Calu3 (cell line): ENCODE measurements at regions not wholly inside any gene's neighbourhood (a gene's known extent, or its start where the extent isn't known, plus 50 kb on each side); places are given as distances from the start of the nearest gene placed in this dataset.

Source experiments
- BruUV-seq: library from RNA; stranded (reverse); fragments of 400-500 nt; replicated peaks from 2 replicates; lab custom pipeline; 2021; lab: Mats Ljungman, UMichigan
- CTCF ChIA-PET: fragments of 300-600 bp; sonication (Branson Sonifier 250); formaldehyde crosslinking; loops from one replicate; lab custom pipeline; 2022; ENCODE audit warnings: antibody characterized with exemption; lab: Charles Lee
- DNase-seq: peaks from one replicate; pipeline ENCODE4 v3.0.0; 2022
- H3K27ac Mint-ChIP-seq: one replicate; pipeline ENCODE4 v1.8.0; 2022; ENCODE audit warnings: mixed read lengths; ENCODE audit not compliant: unreplicated experiment
- H3K27me3 Mint-ChIP-seq: one replicate; pipeline ENCODE4 v1.8.0; 2022; ENCODE audit warnings: mixed read lengths; ENCODE audit not compliant: unreplicated experiment
- H3K36me3 Mint-ChIP-seq: one replicate; pipeline ENCODE4 v1.8.0; 2022; ENCODE audit warnings: mild to moderate bottlenecking, moderate library complexity, mixed read lengths; ENCODE audit not compliant: insufficient read depth, unreplicated experiment
- H3K4me1 Mint-ChIP-seq: one replicate; pipeline ENCODE4 v1.8.0; 2022; ENCODE audit warnings: mild to moderate bottlenecking, low read depth, mixed read lengths; ENCODE audit not compliant: unreplicated experiment
- H3K4me3 Mint-ChIP-seq: one replicate; pipeline ENCODE4 v1.8.0; 2022; ENCODE audit warnings: mild to moderate bottlenecking, low read depth, moderate library complexity, mixed read lengths; ENCODE audit not compliant: unreplicated experiment
- H3K9me3 Mint-ChIP-seq: one replicate; pipeline ENCODE4 v1.8.0; 2022; ENCODE audit warnings: low read depth, mixed read lengths; ENCODE audit not compliant: unreplicated experiment
- intact Hi-C: fragments of 100-400 bp; cut with micrococcal nuclease; formaldehyde crosslinking; loops from one replicate; pipeline ENCODE4 v1.10.0; 2022; ENCODE audit not compliant: unreplicated experiment
- TF ChIP-seq, protein P1 (sequence below): fragments of 200-600 bp; IDR thresholded peaks from one replicate; pipeline ENCODE4 v1.8.0; 2022; ENCODE audit warnings: antibody characterized with exemption; ENCODE audit not compliant: unreplicated experiment

GRCh38 chr5:164672931-164673694 is 1167.7 kb downstream of the MAT2B start:
- H3K36me3 Mint-ChIP-seq = no peaks in the 10 kb centered on the region
- no peaks in the 10 kb centered on the region for H3K4me1 Mint-ChIP-seq
- CTCF ChIA-PET = interaction anchor here (0.6 to 1.0 kb wide), 2 partner anchors 9 to 665 kb away, joined by 3 read pairs; no protein-coding TSS in a partner anchor
- intact Hi-C loops = loop anchor here (5.0 to 10.0 kb wide), 3 partner anchors 168 to 1111 kb away; no protein-coding TSS in a partner anchor
- BruUV-seq = no TSS peak
- H3K9me3 Mint-ChIP-seq = peaks cover 8% of the 10 kb centered on the region
- no peak overlapping the region for H3K27ac Mint-ChIP-seq
- no peak for DNase-seq
- H3K27me3 Mint-ChIP-seq = no peaks in the 10 kb centered on the region
- H3K4me3 Mint-ChIP-seq = no peak overlapping the region
- TF ChIP-seq, protein P1, sequence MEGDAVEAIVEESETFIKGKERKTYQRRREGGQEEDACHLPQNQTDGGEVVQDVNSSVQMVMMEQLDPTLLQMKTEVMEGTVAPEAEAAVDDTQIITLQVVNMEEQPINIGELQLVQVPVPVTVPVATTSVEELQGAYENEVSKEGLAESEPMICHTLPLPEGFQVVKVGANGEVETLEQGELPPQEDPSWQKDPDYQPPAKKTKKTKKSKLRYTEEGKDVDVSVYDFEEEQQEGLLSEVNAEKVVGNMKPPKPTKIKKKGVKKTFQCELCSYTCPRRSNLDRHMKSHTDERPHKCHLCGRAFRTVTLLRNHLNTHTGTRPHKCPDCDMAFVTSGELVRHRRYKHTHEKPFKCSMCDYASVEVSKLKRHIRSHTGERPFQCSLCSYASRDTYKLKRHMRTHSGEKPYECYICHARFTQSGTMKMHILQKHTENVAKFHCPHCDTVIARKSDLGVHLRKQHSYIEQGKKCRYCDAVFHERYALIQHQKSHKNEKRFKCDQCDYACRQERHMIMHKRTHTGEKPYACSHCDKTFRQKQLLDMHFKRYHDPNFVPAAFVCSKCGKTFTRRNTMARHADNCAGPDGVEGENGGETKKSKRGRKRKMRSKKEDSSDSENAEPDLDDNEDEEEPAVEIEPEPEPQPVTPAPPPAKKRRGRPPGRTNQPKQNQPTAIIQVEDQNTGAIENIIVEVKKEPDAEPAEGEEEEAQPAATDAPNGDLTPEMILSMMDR = no peak

- Mint-ChIP-seq H3K4me1 (no peaks in the 10 kb centered on the region), H3K4me3 (no peak overlapping the region), H3K27me3 (no peaks in the 10 kb centered on the region), H3K27ac (no peak overlapping the region), H3K9me3 (peaks cover 10% of the 10 kb centered on the region), H3K36me3 (no peaks in the 10 kb centered on the region)
- intact Hi-C loops = loop anchor here (10.0 kb wide), 2 partner anchors 175 to 665 kb away; no protein-coding TSS in a partner anchor
- CTCF ChIA-PET = interaction anchor here (0.6 kb wide), 1 partner anchor 525 kb away, joined by 5 read pairs; no protein-coding TSS in a partner anchor
- TF ChIP-seq, protein P1 = no peak
- no TSS peak for BruUV-seq
- DNase-seq = no peak
Measured at GRCh38 chr5:164679461-164679860, 1174.0 kb downstream of the MAT2B start.

- no peak overlapping the region for H3K27ac Mint-ChIP-seq
- H3K36me3 Mint-ChIP-seq = no peaks in the 10 kb centered on the region
- TF ChIP-seq, protein P1 = no peak
- BruUV-seq = no TSS peak
- DNase-seq = no peak
- CTCF ChIA-PET = no interaction called here
- H3K27me3 Mint-ChIP-seq = no peaks in the 10 kb centered on the region
- intact Hi-C loops = no loop called here
- no peak overlapping the region for H3K4me3 Mint-ChIP-seq
- no peaks in the 10 kb centered on the region for H3K4me1 Mint-ChIP-seq
- peaks cover 10% of the 10 kb centered on the region for H3K9me3 Mint-ChIP-seq
Measured at GRCh38 chr5:164680216-164680615, 1174.8 kb downstream of the MAT2B start.

GRCh38 chr5:164680812-164681520 is 1175.5 kb downstream of the MAT2B start:
- no peak overlapping the region for H3K4me3 Mint-ChIP-seq
- no peak for DNase-seq
- peaks cover 10% of the 10 kb centered on the region for H3K9me3 Mint-ChIP-seq

More at GRCh38 chr5:164680812-164681520, 1175.5 kb downstream of the MAT2B start:
- CTCF ChIA-PET = no interaction called here
- Mint-ChIP-seq H3K27me3 (no peaks in the 10 kb centered on the region), H3K36me3 (no peaks in the 10 kb centered on the region), H3K27ac (no peak overlapping the region), H3K4me1 (no peaks in the 10 kb centered on the region)
- BruUV-seq = no TSS peak
- intact Hi-C loops = no loop called here
- TF ChIP-seq, protein P1 = no peak
